Neural crest cell (in vitro differentiated cells): ENCODE measurements at regions not wholly inside any gene's neighbourhood (a gene's known extent, or its start where the extent isn't known, plus 50 kb on each side); places are given as distances from the start of the nearest gene placed in this dataset.
"Not testable (repeated sequence)": the region's sequence is repeated elsewhere in the genome, so short reads cannot be mapped to it uniquely, and the experiment has no call there.

Experiments
- DNase-seq: peaks from one replicate; pipeline ENCODE4 v3.0.0; 2021; ENCODE audit warnings: low read depth, mixed read lengths, low spot score
- H3K27ac Mint-ChIP-seq: one replicate; pipeline ENCODE4 v1.8.0; 2021; ENCODE audit warnings: mild to moderate bottlenecking, mixed read lengths; ENCODE audit not compliant: unreplicated experiment
- H3K27me3 Mint-ChIP-seq: 2 replicates; pipeline ENCODE4 v1.8.0; 2021; ENCODE audit warnings: low read depth, mild to moderate bottlenecking, mixed read lengths
- H3K36me3 Mint-ChIP-seq: 2 replicates; pipeline ENCODE4 v1.8.0; 2021; ENCODE audit warnings: low read depth, mild to moderate bottlenecking, mixed read lengths
- H3K4me1 Mint-ChIP-seq: 2 replicates; pipeline ENCODE4 v1.8.0; 2021; ENCODE audit warnings: mixed read lengths
- H3K4me3 Mint-ChIP-seq: one replicate; pipeline ENCODE4 v1.8.0; 2021; ENCODE audit warnings: mild to moderate bottlenecking, mixed read lengths
- H3K9me3 Mint-ChIP-seq: 2 replicates; pipeline ENCODE4 v1.8.0; 2021; ENCODE audit warnings: mixed read lengths

DNA sequence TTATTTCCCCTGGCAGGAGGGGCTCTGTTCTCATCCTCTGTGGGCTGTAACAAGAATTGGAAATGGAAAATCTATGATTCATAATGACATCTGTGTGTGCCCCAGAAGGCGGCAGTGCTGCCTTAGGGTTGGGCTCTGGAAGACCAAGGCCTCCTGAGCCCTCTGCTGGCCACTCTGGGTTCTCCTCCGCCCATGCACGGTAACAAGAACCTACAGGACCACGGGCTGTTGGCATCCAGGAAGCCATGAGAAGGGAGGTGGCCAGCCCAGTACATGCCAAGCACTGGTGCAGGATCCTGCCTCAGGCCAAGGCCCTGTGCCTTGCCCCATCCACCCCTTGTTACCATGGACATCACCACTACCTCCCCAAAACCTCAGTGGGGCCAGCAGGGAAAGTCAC, 454.2 kb downstream of the TP53TG3F start:
- not testable (repeated sequence) for DNase-seq, H3K4me3 Mint-ChIP-seq, H3K4me1 Mint-ChIP-seq, H3K9me3 Mint-ChIP-seq, H3K36me3 Mint-ChIP-seq, H3K27me3 Mint-ChIP-seq, H3K27ac Mint-ChIP-seq

DNA sequence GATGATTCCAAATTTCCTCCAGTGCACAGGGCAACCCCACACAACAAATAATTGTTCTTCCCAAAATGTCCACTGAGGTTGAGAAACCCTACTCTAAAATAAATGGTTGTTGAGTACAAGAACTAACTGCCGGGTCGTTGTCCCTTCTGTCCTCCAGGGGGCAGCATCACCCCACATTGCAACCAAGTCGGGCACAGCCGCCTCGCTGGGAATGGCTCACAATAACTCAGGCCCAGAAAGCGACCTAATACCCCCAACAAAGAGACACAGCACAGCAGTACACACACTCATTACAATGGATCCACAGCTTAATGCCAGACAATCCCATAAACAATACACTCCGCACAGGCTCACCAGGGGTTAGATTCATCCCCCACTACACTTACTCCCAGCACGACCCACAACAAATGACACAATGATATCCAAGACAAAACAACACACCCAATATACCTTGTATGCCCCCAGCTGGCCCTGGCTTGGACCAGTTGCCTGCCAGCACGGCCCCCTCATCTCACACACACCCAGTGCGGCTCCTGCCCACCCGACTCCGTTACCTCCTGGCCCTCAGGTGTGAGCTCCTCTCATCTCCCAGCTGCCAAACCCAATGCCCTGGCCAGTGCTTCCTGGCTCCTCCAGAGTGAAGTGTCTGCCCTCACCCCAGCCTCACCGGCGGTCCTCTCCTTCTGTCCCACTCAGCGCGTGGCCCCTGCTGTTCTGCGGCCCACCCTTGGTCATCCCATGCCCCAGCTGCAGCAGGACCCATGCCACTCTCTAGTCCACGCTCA, 461.5 kb downstream of the TP53TG3F start:
- H3K4me3 Mint-ChIP-seq, H3K9me3 Mint-ChIP-seq, H3K27me3 Mint-ChIP-seq, H3K36me3 Mint-ChIP-seq, H3K27ac Mint-ChIP-seq, DNase-seq, H3K4me1 Mint-ChIP-seq: not testable (repeated sequence)

DNA sequence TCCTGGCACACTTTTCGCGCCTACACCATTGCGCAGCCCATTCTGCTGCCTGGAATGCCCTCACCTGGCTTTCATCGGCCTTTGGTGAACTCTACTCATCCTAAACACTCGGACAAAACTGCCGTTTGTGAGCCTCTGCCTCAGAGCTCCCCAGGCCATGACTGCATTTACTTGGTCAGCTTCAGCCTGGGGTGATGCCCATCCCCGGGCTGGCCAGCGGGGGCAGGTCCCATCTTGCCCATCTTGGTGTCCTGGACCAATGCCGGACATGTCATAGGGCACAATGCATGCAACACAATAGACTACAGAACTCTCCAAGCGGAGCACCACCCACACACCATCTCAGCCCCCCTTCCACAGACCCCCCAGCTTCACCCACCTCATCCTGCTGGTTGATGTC, 463.5 kb downstream of the TP53TG3F start:
- not testable (repeated sequence) for DNase-seq, H3K4me3 Mint-ChIP-seq, H3K27ac Mint-ChIP-seq, H3K36me3 Mint-ChIP-seq, H3K27me3 Mint-ChIP-seq, H3K9me3 Mint-ChIP-seq, H3K4me1 Mint-ChIP-seq

DNA sequence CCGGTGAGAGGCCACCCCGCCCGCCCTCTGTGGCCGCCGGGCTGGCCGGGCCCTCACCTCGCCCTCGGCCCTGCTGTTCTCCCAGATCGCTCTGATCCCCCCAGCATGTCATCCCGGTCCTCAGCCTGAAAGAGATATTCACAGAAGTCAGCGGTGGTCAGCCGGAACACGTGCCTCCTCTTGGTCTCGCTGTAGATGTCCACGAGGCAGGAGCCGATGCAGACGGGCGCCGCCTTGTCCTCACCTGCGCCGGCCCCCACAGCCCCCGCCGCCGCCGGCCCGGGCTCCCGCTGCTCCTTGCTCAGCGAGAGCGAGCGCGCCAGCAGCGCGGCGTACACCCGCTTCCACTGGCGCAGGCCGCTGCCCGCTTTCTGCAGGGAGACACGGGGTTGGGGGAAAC, 468.6 kb downstream of the TP53TG3F start:
- not testable (repeated sequence) for H3K9me3 Mint-ChIP-seq, H3K4me1 Mint-ChIP-seq, H3K36me3 Mint-ChIP-seq, DNase-seq, H3K27me3 Mint-ChIP-seq, H3K27ac Mint-ChIP-seq, H3K4me3 Mint-ChIP-seq

DNA sequence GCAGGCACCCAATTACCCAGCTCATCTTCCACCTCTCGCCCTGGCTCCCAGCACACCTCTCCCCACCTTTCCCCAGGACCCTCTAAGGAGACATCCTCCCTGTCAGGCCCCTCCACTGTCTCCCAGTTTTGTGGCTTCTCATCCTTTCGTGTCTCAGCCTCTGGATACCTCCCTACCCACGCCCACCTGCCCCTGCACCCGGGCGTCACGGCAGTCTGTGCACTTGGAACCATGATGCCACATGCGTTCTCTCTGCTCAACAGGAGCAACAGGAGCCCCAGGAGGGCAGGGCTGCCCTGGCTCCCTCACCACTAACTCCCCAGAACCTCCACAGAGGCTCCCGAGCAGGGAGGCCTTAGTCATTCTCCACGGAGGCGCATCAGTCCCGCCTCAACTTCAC, 472.8 kb downstream of the TP53TG3F start:
- H3K27ac Mint-ChIP-seq, H3K4me1 Mint-ChIP-seq, H3K9me3 Mint-ChIP-seq, DNase-seq, H3K4me3 Mint-ChIP-seq, H3K36me3 Mint-ChIP-seq, H3K27me3 Mint-ChIP-seq: not testable (repeated sequence)

DNA sequence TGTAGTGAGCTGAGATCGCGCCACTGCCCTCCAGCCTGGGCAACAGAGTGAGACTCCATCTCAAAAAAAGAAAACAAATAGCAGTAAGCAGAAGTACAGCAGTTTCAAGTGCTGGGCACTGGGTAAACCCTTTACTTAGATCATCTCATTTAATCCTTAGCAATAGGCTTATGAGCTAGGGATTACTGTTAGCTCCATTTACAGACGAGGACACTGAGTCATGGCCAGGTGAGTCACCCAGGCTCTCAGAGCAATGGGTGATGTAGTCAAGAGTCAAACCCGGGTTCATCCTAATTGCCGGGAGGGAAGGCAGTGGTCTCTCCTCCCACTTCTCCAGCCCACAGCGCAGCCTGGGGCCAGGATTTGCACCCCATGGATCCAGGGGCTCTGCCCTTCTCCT, 473.6 kb downstream of the TP53TG3F start:
- not testable (repeated sequence) for DNase-seq, H3K4me3 Mint-ChIP-seq, H3K4me1 Mint-ChIP-seq, H3K27ac Mint-ChIP-seq, H3K36me3 Mint-ChIP-seq, H3K9me3 Mint-ChIP-seq, H3K27me3 Mint-ChIP-seq

DNA sequence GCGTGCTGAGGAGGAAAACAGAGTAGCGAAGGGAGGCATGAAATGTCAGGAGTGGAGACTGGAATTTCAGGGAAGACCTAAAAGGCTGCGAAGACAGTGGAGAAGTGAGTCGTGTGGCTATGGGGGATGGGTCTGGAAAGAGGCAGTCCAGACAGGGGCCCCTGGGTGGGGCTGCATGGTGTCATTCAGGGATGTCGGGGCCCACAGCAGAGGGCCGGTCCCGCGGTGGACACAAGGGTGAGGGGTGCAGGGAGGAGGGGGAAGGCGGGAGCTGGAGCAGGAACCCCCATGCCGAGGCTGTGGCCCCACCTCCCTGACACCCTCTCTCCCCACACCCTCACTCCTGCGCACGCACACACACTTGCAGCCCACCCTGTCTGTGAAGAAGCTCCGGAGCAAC, 476.4 kb downstream of the TP53TG3F start:
- H3K9me3 Mint-ChIP-seq, H3K4me3 Mint-ChIP-seq, H3K4me1 Mint-ChIP-seq, H3K27ac Mint-ChIP-seq, DNase-seq, H3K36me3 Mint-ChIP-seq, H3K27me3 Mint-ChIP-seq: not testable (repeated sequence)

DNA sequence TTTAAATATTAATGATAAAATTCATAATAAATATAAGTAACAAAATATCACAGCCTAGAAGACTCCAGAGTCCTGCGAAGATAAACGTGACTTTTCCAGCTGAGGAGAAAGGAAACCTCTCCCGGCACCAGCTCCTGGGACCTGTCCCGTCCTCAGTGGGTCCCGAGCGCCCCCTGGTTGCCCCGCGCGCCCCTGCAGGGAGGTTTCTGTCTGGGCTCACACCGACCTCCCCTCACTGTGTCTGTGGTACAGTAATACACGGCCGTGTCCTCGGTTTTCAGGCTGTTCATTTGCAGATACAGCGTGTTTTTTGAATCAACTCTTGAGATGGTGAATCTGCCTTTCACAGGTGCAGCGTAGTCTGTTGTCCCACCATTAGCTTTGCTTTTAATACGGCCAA, 478.7 kb downstream of the TP53TG3F start:
- not testable (repeated sequence) for H3K27ac Mint-ChIP-seq, H3K4me3 Mint-ChIP-seq, H3K4me1 Mint-ChIP-seq, H3K36me3 Mint-ChIP-seq, H3K27me3 Mint-ChIP-seq, H3K9me3 Mint-ChIP-seq, DNase-seq

DNA sequence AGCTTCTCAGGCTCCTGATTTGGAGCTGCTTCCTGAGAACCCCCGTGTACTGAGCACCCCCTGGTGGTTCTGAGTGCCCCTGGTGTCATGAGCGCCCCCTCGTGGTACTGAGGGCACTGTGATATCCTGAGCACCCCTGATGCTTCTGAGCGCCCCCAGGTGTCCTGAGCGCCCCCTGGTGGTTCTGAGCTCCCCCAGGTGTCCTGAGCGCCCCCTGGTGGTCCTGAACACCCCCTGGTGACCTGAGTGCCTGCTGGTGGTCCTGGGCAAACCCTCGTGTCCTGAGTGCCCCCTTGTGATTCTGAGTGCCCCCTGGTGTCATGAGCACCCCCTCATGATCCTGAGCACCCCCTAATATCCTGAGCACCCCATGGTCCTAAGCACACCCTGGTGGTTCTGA, 502.1 kb downstream of the TP53TG3F start:
- H3K4me1 Mint-ChIP-seq, H3K9me3 Mint-ChIP-seq, H3K4me3 Mint-ChIP-seq, DNase-seq, H3K27me3 Mint-ChIP-seq, H3K27ac Mint-ChIP-seq, H3K36me3 Mint-ChIP-seq: not testable (repeated sequence)

DNA sequence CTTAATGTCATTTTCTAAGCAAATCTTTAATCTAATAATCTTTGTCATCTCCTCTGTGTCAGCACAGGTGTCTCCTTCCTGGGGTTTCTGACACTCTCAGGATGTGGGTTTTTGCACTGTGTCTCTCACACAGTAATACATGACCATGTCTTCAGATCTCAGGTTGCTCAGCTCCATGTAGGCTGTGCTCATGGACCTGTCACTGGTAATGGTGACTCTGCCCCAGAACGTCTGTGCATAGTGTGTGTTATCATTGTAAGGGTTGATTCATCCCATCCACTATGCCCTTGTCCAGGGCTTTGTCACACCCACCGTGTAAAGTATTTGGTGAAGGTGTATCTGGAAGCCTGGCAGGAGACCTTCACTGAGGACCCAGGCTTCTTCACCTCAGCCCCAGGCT, 506.1 kb downstream of the TP53TG3F start:
- H3K27ac Mint-ChIP-seq = not testable (repeated sequence)

DNA sequence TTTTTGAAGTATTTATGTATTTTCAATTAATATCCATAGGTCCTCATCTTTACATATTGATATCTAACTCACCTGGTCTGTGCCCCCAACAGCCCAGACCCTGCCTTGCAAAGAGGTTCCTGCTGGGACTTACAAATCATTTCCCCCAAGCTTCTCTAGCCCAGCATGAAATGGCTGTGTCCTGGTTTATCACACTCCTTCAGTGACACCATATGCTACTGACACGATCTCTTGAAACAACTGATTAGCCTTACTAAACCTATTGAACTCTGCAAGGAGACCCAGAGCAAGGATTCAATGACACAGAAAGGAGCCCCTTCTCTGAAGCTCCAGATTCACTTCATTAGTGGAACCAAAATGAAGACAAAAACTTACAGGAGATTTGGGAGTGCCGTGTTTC, 507.4 kb downstream of the TP53TG3F start:
- not testable (repeated sequence) for DNase-seq, H3K4me1 Mint-ChIP-seq, H3K9me3 Mint-ChIP-seq, H3K36me3 Mint-ChIP-seq, H3K27me3 Mint-ChIP-seq, H3K4me3 Mint-ChIP-seq, H3K27ac Mint-ChIP-seq

More for the DNA sequence above, 506.1 kb downstream of the TP53TG3F start:
- not testable (repeated sequence) for H3K4me3 Mint-ChIP-seq, H3K9me3 Mint-ChIP-seq, H3K27me3 Mint-ChIP-seq, H3K36me3 Mint-ChIP-seq, DNase-seq, H3K4me1 Mint-ChIP-seq

DNA sequence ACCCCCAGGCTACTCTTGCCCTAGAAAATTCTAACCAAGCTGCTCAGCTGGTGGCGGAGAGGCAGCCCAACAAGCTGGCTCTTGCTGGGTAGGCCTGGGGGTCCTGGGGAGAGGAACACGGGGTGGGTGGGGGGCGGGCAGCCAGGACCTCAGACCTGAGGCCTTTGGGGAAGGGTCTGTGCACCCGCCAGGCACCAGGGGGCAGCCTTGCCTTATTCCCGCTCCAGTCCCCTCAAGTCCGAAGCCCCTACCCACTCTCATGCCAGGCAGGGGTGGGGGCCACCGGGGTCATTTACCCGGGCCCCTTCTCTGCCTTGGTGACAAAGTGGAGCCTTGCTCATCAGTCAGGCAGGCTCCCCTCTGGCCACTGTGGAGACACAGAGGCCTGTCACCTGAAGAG, 515.1 kb downstream of the TP53TG3F start:
- H3K27ac Mint-ChIP-seq, H3K27me3 Mint-ChIP-seq, H3K36me3 Mint-ChIP-seq, DNase-seq, H3K9me3 Mint-ChIP-seq, H3K4me1 Mint-ChIP-seq, H3K4me3 Mint-ChIP-seq: not testable (repeated sequence)

DNA sequence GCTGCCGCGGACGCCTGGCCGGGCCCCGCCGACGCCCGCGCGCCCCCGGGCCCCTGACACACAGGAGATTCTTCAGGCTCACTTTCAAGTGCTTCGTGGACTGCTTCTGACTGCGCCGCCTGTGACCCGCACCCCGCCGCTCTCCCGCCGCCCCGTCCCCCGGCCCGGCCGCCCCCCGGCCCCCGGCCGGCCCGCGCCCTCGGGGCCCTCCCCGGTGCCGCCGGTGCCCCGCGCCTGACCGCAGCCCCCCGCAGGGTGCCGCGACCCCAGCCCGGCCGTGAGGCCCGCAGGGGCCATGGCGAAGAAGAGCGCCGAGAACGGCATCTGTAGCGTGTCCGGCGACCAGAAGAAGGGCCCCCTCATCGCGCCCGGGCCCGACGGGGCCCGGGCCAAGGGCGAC, 516.3 kb downstream of the TP53TG3F start:
- H3K4me3 Mint-ChIP-seq, DNase-seq, H3K36me3 Mint-ChIP-seq, H3K4me1 Mint-ChIP-seq, H3K27me3 Mint-ChIP-seq, H3K9me3 Mint-ChIP-seq, H3K27ac Mint-ChIP-seq: not testable (repeated sequence)

DNA sequence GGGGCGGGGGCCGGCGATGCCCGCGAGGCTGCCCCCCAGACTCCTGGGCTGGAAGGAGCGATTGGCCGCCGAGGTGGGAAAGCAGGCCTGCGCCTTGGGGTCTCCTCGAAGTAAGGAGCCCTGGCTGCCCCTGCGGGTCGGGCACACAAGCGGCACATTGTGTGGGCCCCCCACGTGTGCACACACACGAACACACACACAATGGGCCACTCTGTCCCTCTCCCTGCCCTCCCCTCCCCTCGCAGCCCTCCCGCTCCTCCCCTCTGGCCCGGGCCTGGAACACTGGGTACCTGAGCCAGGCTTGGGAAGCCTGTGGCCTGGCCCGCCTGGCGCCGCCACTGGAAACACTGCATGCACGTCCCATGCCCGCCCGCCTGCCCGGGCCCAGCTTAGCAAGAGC, 517.1 kb downstream of the TP53TG3F start:
- H3K36me3 Mint-ChIP-seq, H3K4me3 Mint-ChIP-seq, H3K9me3 Mint-ChIP-seq, H3K27ac Mint-ChIP-seq, H3K4me1 Mint-ChIP-seq, DNase-seq, H3K27me3 Mint-ChIP-seq: not testable (repeated sequence)
